ENCODE measurements at regions not wholly inside any gene's neighbourhood (a gene's known extent, or its start where the extent isn't known, plus 50 kb on each side); places are given as distances from the start of the nearest gene placed in this dataset.
A peak's percentile ranks its signal among the peaks of the same experiment; 100 is the strongest.

DNA sequence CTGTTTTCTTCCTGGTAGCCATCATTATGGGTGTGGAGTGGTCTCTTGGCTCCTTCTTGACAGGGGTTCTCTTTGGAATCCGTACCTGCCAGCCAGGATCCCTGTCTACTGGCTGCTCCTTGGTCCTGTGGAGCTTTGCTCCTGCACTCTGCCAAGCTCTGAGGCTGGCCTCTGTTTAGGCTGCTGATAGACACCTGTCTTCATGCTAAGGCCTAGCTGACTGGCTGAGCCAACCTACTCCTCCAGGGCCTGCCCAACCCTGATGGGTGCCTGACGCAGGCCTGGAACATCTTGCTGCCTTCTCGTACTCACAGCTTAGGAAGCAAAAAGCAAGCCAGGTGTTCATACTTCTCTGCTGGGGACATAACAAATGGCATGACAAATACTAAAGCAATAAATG lies 333.6 kb upstream of the ZNF32 start:
- Histone ChIP-seq H3K9me3 (no peaks in the 10 kb centered on the region), H3K36me3 (no peaks in the 10 kb centered on the region), H3K4me1 (peaks cover 4 to 16% of the 10 kb centered on the region in 2 donors), H3K27me3 (no peaks in the 10 kb centered on the region), H3K4me3 (no peak overlapping the region), H3K27ac (no peak overlapping the region)
- no peak for ATAC-seq
- DNase-seq = no peak
- intact Hi-C loops (cut with DNase I) = no loop called here
- TF ChIP-seq, protein P1, sequence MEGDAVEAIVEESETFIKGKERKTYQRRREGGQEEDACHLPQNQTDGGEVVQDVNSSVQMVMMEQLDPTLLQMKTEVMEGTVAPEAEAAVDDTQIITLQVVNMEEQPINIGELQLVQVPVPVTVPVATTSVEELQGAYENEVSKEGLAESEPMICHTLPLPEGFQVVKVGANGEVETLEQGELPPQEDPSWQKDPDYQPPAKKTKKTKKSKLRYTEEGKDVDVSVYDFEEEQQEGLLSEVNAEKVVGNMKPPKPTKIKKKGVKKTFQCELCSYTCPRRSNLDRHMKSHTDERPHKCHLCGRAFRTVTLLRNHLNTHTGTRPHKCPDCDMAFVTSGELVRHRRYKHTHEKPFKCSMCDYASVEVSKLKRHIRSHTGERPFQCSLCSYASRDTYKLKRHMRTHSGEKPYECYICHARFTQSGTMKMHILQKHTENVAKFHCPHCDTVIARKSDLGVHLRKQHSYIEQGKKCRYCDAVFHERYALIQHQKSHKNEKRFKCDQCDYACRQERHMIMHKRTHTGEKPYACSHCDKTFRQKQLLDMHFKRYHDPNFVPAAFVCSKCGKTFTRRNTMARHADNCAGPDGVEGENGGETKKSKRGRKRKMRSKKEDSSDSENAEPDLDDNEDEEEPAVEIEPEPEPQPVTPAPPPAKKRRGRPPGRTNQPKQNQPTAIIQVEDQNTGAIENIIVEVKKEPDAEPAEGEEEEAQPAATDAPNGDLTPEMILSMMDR (IDR thresholded peaks at IDR 0.05) = no peak

DNA sequence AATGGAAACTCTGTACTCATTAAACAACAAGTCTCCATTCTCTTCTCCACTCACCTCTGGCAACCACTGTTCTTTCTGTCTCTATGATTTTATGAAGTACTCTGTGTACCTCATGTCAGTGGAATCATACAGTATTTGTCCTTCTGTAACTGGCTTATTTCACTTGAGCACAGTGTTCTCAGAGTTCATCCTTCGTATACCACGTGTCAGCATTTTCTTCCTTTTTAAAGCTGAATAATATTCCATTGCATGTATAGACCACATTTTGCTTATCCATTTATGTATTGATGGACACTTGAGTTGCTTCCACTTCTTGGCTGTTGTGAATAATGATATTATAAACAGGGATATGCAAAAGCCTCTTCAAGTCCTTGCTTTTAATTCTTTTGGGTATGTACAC lies 333.0 kb upstream of the ZNF32 start:
- Histone ChIP-seq H3K27ac (peak overlapping the region in 1 of 2 donors; percentile 20), H3K9me3 (no peaks in the 10 kb centered on the region), H3K4me1 (peaks cover 4 to 16% of the 10 kb centered on the region in 2 donors), H3K4me3 (no peak overlapping the region), H3K36me3 (no peaks in the 10 kb centered on the region), H3K27me3 (no peaks in the 10 kb centered on the region)
- ATAC-seq (no peak), DNase-seq (no peak)
- intact Hi-C loops (cut with DNase I) = no loop called here
- TF ChIP-seq, protein P1 (IDR thresholded peaks at IDR 0.05) = no peak

DNA sequence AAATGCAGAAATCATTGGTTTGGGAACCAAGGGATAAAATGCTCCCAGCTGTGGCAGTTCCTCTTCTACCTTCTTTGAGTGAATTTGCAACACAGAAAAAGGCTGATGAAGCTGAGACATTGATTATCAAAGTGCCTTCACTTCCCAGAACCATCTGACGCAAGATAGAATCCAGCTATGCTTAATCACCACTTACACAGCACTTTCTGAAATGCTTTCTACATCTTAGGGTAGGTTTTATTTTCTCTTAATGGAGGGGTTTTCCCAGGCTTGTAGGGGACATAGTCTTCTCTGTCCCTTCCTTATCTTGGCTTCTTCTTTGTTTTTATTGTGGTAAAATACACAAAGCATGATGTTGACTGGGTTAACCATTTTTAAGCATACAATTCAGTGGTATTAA lies 332.6 kb upstream of the ZNF32 start:
- H3K4me1 ChIP-seq = peaks cover 4 to 16% of the 10 kb centered on the region in 2 donors
- ATAC-seq (no peak), DNase-seq (peak in 1 of 4 donors; percentile 21)
- H3K4me3 ChIP-seq = no peak overlapping the region
- intact Hi-C loops (cut with DNase I) = no loop called here
- H3K9me3 ChIP-seq = no peaks in the 10 kb centered on the region
- H3K27me3 ChIP-seq = no peaks in the 10 kb centered on the region
- H3K36me3 ChIP-seq = no peaks in the 10 kb centered on the region
- TF ChIP-seq, protein P1 (IDR thresholded peaks at IDR 0.05) = no peak
- peak overlapping the region in 1 of 2 donors; percentile 20 for H3K27ac ChIP-seq

DNA sequence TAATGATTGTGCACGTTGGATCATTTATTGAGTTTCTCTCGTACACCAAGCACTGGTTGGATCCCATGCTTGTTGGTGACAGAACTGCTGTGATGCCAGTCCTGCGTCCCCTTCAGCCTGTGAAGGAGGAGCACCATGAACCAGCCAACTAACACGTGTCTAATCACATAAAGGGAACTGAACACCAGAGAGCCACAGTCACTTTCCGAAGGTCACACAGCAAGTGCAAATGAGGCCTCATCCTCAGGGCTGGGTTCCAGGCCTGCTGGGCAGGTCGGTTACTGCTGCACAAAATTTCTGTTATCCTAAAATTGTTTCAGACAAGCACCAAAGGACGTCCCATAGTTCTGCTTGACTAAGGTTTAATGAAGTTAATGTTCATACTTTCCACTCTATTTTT lies 332.0 kb upstream of the ZNF32 start:
- Histone ChIP-seq H3K4me3 (no peak overlapping the region), H3K27ac (peak overlapping the region in 1 of 2 donors; percentile 20), H3K36me3 (no peaks in the 10 kb centered on the region), H3K27me3 (no peaks in the 10 kb centered on the region), H3K4me1 (peaks cover 4 to 16% of the 10 kb centered on the region in 2 donors), H3K9me3 (no peaks in the 10 kb centered on the region)
- DNase-seq = no peak
- ATAC-seq = no peak
- TF ChIP-seq, protein P1 (IDR thresholded peaks at IDR 0.05) = no peak
- intact Hi-C loops (cut with DNase I) = no loop called here

DNA sequence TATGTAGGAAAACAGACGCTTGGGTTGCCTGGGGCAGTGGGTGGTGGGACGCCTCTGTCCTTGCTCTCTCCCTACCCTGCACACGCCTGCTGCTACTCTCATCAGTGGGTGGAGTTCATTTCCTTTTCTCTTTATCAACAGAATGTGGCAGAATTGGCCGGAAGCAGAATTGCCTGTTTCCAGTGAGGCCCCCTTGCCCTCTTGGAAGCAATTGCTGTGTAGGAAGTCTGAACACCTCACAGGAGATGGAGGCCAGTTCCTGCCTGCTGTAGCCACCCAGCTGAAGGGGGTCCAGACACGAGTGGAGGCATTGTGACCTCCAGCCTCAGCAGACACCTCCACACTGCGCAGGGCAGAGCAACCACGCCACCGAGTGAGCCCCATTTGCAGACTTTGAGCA lies 331.6 kb upstream of the ZNF32 start:
- Histone ChIP-seq H3K9me3 (no peaks in the 10 kb centered on the region), H3K27me3 (no peaks in the 10 kb centered on the region), H3K27ac (peak overlapping the region in 1 of 2 donors; percentile 20), H3K4me1 (peaks cover 4 to 16% of the 10 kb centered on the region in 2 donors), H3K4me3 (no peak overlapping the region), H3K36me3 (no peaks in the 10 kb centered on the region)
- TF ChIP-seq, protein P1 (IDR thresholded peaks at IDR 0.05) = no peak
- ATAC-seq = no peak
- intact Hi-C loops (cut with DNase I) = no loop called here
- DNase-seq = peak in 1 of 4 donors; percentile 19
